GM12892 (cell line): ENCODE measurements at regions not wholly inside any gene's neighbourhood (a gene's known extent, or its start where the extent isn't known, plus 50 kb on each side); places are given as distances from the start of the nearest gene placed in this dataset.

ENCODE experiments used
- DNase-seq: peaks from one replicate; pipeline ENCODE4 v3.0.0; 2011; ENCODE audit not compliant: insufficient read length
- FAIRE-seq: peaks from 2 replicates; lab custom pipeline; 2011; peaks lifted over from hg19 to GRCh38; lab: Jason Lieb, UNC
- POLR2A ChIP-seq: IDR thresholded peaks from 2 replicates; pipeline ENCODE4 v1.6.1; 2011; ENCODE audit warnings: low read depth, low read length, control low read depth
- POLR2AphosphoS5 ChIP-seq: IDR thresholded peaks from 2 replicates; pipeline ENCODE4 v1.6.1; 2011; ENCODE audit warnings: low read depth, low read length, control low read depth
- TAF1 ChIP-seq: IDR thresholded peaks from 2 replicates; pipeline ENCODE4 v1.6.1; 2011; ENCODE audit warnings: low read depth, mild to moderate bottlenecking, control low read depth, low read length, borderline replicate concordance

DNA sequence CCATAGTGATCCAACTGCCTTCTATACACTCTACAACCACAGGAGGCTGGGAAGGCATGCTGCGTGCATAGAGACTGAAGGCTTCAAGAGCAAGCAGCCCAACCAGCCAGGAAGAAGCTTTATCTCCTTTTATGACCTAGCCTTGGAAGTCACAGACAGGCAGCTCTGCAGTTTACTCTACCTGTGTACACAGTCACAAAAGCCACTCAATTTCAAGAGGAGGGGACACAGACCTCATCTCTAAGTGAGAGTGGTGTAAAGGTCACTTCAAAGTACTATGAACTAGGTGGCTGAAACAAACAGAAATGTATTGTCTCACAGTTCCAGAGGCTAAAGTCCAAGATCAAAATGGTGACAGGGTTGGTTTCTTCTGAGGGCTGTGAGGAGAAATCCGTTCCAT, 69.6 kb upstream of the GJB5 start:
- TF ChIP-seq POLR2AphosphoS5 (no peak), TAF1 (no peak), POLR2A (no peak)
- DNase-seq (no peak), FAIRE-seq (no peak)

- FAIRE-seq = no peak
Measured at GRCh38 chr1:34686531-34686930, 68.3 kb upstream of the GJB5 start.

GRCh38 chr1:34688006-34688741, 66.7 kb upstream of the GJB5 start:
- no peak for DNase-seq
- TF ChIP-seq TAF1 (no peak), POLR2A (no peak), POLR2AphosphoS5 (no peak)
- no peak for FAIRE-seq

More at GRCh38 chr1:34686531-34686930, 68.3 kb upstream of the GJB5 start:
- DNase-seq = no peak
- no peak for TF ChIP-seq POLR2AphosphoS5
- no peak for TF ChIP-seq POLR2A
- TF ChIP-seq TAF1 = no peak

GRCh38 chr1:34690269-34690668, 64.6 kb upstream of the GJB5 start:
- no peak for DNase-seq
- no peak for FAIRE-seq
- TF ChIP-seq TAF1 (no peak), POLR2A (no peak), POLR2AphosphoS5 (no peak)

DNA sequence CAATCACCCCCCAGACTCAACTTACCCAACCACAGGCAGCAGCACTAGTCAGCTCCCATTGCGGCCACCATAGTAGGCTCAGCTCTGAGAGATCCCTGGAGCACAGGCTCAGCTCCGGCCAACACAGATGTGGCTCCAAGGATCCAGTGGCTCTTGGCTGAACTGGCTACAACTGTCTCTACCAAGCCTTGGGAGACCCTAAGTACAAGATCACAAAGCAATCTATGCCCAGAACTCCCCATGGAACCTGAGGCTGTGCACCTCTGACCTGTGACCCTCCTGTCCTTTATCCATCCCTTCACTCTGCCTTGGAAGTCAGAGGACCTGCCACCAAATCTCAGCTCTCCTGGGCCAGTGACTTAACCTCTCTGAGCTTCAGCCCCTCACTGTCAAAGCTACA, 61.8 kb upstream of the GJB5 start:
- TF ChIP-seq TAF1 (no peak), POLR2AphosphoS5 (no peak), POLR2A (no peak)
- DNase-seq (no peak), FAIRE-seq (no peak)

DNA sequence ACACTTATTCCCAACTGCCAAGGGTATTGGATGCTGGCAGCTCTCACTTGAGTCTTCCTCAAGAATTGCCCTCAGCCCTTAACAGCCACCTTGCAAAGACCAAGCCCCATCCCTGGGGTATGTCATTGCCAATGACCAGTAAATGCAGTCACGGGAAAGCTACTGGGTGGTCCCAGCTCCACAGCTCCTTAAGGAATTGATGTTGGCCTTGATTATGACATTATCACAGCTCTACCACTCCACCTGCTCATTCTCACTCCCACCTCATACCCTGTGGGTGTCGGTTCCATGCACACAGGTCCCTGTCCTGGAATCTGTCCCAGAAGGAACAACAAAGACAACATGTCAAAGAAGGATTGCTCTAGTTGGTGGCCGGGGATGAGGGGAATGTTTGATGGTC, 60.5 kb upstream of the GJB5 start:
- DNase-seq = no peak
- no peak for FAIRE-seq
- TF ChIP-seq TAF1 (no peak), POLR2AphosphoS5 (no peak), POLR2A (no peak)

GRCh38 chr1:34695580-34695979, 59.3 kb upstream of the GJB5 start:
- DNase-seq = no peak
- no peak for FAIRE-seq
- TF ChIP-seq POLR2AphosphoS5 (no peak), POLR2A (no peak), TAF1 (no peak)

DNA sequence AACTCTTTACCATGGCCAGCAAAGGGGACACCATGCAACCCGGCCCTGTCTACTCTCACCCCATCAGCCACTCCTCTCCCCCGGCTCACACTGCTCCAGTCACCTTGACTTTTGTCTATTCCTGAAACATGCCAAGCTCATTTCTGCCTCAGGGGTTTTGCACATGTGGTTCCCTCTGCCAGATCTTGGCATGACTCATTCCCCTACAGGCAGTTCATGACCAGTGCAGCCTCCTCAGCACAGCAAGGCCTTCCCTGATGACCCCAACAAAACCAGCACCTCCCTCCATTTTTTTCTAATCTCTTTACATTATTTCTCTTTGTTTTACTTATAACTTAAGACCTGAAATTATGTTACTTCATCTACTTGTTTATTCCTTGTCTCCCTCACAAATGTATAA, 58.6 kb upstream of the GJB5 start:
- FAIRE-seq (no peak), DNase-seq (no peak)
- no peak for TF ChIP-seq POLR2A
- TF ChIP-seq TAF1 = no peak
- TF ChIP-seq POLR2AphosphoS5 = no peak

GRCh38 chr1:34696981-34697380, 57.9 kb upstream of the GJB5 start:
- no peak for FAIRE-seq
- DNase-seq = no peak
- TF ChIP-seq POLR2AphosphoS5 (no peak), POLR2A (no peak), TAF1 (no peak)

DNA sequence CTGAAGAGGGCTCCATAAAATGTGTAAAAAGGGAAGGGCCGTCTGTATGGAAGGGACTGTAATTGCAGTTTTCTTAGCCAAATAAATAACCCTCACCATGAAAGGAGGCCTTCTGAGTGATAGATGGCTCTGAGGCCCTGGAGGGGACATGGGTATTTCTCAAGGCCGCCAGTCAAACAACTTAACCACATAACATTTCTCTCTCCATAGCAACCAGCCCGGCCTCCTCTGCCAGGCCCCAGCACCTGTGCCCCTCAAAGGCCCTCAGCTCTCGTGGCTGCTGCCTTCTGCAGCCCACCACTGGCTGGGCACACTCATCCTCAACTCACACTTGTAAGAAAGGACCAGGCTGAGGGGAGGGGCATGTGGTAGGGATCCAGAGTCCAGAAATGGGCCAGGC, 57.0 kb upstream of the GJB5 start:
- TF ChIP-seq POLR2A = no peak
- TF ChIP-seq POLR2AphosphoS5 = no peak
- no peak for TF ChIP-seq TAF1
- DNase-seq (no peak), FAIRE-seq (no peak)

- FAIRE-seq (no peak), DNase-seq (no peak)
- TF ChIP-seq POLR2A (no peak), TAF1 (no peak)
Measured at GRCh38 chr1:34701326-34702060, 53.4 kb upstream of the GJB5 start.
